ENCODE measurements at regions not wholly inside any gene's neighbourhood (a gene's known extent, or its start where the extent isn't known, plus 50 kb on each side); places are given as distances from the start of the nearest gene placed in this dataset.
A peak's percentile ranks its signal among the peaks of the same experiment; 100 is the strongest.
"Not testable (repeated sequence)": the region's sequence is repeated elsewhere in the genome, so short reads cannot be mapped to it uniquely, and the experiment has no call there.

DNA sequence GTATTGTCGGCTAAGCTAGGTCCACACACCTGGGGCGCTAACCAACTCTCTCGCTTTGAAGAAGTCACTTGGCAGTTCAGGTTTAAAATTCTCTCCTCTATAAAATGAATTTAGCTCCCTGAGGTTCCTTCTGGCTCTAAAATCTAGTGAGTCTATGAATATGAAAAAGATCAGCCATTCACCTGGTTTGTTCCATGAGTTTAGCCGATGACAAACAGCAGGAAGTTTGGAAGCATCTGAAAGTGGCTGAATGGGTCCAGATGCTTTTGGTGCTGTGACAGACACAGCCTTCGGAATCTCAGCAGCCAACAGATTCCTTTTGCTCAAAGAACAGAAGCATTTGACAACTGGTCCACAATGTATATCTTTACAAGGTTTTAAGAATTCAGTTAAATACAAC, 73.4 kb upstream of the FOXN3 start:
- DNase-seq (ENCODE audit: low spot score): no peak

DNA sequence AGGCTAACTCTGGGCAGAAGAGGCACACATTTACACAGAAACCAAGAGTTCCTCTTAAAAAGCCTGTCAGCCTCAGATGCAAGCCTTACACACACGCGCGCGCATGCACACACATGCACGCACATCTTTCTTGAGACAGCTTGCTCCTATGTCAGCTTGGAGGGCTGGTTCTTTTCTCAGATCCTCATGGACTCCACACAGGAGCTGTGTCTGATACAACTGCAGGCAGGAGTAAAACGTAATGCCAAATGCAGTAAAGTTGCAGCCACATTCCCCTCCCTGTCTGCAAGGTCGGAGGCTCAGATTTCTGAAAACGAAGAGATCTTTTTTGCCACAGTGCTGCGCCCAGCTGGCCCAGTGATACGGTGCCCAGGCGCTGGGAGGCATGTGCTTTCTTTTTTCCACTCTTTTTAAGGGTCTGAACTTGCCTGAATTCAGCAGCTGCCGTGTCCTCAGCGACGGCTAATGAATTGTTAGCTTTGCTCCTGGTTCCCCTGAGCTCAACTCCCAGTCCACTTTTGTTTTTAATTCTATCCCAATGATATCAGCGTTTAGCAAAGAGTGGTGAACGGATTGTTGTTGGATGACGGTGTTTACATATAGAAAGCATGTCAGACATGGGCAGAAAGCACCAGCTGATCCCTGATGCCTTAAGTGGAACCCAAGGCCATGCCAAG, 72.9 kb upstream of the FOXN3 start:
- DNase-seq (ENCODE audit: low spot score): peak; percentile 67

DNA sequence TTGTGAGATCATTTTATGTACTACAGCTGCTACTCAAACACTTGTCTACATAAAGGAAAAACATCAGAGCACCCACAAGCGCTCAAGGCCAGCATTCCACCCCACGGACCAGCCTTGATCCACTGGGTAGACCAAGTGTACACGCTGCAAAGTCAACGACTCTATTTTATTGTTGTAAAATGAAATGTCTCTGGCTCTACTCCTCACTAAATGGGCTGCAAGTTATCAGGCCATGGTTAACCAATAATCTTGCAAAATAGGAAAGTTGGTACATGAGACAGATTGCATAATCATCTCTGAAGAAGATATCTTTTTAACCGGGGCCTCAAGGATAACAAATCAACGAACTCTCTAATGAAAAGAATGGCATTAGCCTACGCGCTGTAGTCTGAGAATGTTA, 69.9 kb upstream of the FOXN3 start:
- no peak for DNase-seq (ENCODE audit: low spot score)

DNA sequence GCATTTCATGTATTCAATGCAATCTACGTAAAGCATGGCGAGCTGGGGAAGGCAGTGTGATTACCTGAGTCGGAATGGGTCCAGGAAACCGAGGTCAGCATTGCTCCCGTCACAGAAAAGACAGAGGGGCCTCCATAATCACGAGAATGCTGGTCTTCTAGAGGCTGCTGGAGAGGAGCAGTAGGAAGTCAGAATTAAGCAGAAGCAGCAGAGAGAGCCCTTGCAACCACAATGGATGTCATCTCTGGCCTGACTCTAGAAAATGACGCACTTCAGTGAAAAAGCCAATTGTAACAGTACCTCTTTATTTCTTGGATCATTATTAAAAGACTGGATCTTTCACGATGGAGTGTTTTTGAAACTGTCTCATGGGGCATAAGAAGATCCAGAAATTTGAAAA, 69.5 kb upstream of the FOXN3 start:
- DNase-seq (ENCODE audit: low spot score): no peak

DNA sequence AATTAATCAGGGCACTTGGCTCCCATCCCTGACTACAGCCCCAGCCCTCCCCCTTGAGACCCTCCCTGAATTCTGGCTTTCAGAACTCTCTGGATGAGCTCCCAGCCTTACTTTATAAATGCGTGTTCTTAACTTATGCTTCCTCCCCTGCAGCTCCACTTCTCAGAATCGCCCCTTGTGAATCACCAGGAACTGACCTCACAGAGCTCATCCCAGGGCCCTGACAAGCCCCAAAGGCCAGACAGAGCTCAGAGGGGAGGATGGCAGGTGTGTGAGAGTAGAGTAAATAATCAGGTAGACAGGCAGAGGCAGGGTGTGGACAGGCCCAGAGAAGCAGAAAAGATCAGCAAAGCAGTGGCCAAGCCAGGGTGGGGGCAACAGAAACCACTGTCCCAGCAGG, 68.2 kb upstream of the FOXN3 start:
- no peak for DNase-seq (ENCODE audit: low spot score)

DNA sequence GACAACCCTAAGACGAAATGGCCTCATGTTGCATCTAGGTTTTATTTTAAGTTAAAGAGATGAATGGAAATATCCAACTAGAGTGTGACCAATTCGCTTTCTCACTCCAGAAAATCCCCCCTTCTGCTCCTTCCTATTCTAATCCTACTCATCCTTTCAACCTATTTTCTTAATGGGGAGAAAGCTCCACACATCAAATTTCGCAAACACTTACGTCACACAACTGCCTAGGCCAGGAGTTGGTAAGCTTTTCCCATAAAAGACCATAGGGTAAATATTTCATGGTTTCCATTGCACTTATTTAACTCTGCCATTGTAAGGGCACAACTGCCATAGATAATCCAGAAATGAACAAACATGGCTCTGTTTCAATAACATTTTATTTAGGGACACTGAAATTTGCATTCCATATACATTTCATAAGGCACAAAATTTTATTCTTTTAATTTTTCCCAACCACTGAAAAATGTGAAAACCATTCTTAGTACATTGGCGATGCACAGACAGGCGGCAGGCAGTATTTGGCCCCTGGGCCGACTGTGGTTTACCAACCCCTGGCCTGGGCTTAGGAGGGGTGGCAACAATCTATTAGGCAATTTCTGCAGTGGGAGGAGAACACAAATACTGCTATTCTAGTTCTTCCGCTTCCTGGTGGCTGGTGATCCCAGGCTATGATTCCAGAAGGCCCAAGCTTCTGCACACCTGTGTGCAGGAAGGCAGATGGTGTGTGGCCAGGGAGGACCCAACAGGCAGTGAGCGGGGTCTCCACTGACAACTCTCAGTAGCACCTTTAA, 67.2 kb upstream of the FOXN3 start:
- DNase-seq (ENCODE audit: low spot score): no peak

DNA sequence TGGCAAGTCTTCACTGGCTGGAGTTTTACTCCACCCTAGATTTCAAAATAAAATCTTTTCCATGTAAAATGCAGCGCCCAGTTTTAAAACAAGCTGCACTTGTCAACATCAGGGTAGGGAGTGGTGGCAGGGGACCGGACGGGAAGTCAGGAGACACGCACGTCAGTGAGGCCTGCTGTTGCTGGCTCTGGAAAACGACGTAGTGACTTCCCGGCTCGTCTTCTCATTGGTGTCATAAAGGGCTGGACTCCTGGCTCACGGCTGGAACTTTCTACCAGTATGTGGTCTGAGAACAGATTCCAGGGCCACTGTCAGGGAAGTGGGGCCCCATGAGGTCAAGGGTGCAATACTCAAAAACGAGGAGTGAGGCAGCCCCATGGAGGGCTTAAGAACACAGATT, 64.2 kb upstream of the FOXN3 start:
- DNase-seq (ENCODE audit: low spot score): no peak

DNA sequence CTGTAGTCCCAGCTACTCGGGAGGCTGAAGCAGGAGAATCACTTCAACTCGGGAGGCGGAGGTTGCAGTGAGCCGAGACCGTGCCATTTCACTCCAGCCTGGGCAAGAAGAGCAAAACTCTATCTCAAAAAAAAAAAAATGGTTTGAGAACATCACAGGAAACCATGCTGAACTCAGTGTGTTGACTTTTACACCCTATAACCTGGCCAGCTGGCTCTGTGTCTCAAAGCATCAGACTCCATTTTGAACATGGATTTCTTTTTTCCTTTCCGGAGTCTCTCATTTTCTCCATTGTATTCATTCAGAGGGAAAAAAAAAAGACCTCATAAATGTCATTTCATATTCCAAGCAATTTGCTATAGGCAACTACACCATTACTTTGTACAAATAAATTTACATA, 63.2 kb upstream of the FOXN3 start:
- DNase-seq (ENCODE audit: low spot score): no peak

DNA sequence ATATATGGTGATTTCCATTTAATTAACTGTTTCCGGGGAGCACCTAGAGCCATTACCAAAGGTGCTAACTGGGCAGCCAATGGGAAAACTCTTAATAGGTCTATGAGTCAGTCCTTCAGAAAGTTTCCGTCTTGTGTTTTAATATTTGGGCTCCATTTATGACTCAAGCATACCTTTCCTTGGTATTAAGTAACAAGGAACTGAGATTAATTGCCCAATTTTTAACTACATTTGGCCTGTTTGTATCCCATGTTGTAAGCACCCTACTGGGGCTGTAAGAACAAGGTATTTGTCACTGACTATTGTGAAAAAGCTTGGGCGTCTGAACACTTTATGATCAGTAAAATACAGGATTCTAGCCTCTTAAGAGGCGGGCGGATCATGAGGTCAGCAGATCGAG, 62.8 kb upstream of the FOXN3 start:
- no peak for DNase-seq (ENCODE audit: low spot score)

DNA sequence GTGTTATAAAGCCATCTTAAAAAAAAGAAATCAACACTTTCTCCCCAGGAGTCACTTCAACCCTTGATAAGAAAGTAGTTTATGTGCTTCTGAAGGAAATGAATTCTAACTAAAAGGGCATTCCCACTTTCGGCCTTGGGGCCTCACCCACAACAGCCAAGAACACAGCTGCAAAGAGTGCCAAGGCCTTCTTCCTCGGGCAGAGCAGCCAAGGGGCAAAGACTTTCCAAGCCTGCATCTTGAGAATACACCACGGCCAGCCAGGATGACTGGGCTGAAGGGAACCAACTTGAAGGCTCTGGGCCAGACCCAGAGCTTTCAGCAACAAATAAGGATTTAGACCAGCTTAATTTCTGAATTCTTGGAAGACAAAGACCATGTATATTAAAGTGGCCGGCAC, 60.4 kb upstream of the FOXN3 start:
- DNase-seq (ENCODE audit: low spot score): peak; percentile 65

DNA sequence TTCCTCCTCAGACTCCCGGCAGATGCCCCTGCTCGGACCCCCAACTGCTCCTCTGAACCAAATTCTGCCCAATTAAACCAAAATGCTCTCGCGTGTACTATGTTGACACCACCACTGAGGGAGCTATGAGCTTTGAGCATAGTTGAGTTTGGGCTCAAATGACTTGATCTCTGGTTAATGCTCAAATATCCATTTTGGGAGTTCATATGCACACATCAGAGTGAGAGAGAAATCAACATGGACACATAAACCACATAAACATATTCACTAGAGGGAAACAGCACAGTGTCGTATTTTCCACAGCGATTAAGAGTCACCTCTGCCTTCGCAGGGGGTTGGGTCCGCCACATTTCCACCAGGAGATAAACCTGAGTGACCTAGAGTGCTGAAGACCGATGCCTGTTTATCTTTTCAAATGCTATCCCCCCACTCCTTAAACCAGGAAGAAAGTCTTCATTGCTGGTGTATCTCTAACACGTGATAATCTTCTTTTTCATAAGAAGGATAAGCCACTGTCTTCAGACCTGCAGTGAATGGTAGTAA, 59.4 kb upstream of the FOXN3 start:
- DNase-seq (ENCODE audit: low spot score): no peak

DNA sequence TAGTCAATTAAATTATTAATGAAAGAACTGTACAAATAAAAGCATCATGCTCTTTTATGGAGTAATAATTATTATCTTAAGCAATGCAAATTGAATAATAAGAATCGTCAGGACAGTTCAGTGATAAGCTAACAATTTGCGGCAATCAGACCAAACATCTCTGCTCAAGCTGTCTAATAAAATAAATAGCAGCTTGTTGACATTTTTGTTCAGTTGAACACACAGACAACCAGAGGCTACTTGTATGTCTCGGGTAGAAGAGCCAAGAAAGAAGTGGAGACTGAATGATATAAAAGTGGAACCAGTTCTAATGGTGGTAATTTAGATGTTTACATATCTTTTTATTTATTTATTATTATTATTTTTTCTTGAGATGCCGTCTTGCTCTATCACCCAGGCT, 57.4 kb upstream of the FOXN3 start:
- no peak for DNase-seq (ENCODE audit: low spot score)

DNA sequence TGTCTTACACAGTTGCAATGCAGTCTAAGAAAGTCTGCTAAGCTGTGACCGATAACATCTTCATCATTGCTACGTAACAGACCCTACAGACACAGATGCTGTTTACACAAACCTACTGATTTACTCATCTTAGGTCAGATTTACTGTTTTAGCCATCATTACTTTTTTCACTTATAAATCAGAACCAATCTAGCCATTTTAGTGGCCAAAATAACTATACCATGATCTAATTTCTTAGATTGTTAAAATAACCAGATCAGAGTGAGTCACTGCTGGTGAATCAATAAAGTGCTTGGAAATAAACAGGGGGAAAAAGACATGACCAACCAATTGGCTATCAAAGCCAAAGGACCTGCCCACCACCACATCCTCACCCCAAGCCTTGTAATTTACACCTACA, 57.0 kb upstream of the FOXN3 start:
- DNase-seq (ENCODE audit: low spot score): no peak

DNA sequence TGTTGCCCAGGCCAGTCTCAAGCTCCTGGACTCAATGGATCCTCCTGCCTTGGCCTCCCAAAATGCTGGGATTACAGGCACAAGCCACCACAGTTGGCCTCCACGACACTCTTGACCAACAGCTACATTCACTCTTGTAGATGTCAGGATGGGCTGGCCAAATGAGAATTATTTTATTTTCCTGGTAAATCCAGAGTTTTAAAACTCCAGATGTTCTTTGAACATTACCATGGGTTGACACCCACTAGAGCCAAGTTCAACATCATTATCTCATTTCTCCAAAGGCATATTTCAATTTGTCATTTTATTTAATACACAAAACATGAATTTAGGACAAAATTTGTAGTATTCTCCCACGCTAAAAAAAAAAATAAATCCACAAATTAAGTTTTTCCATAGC, 56.5 kb upstream of the FOXN3 start:
- no peak for DNase-seq (ENCODE audit: low spot score)

DNA sequence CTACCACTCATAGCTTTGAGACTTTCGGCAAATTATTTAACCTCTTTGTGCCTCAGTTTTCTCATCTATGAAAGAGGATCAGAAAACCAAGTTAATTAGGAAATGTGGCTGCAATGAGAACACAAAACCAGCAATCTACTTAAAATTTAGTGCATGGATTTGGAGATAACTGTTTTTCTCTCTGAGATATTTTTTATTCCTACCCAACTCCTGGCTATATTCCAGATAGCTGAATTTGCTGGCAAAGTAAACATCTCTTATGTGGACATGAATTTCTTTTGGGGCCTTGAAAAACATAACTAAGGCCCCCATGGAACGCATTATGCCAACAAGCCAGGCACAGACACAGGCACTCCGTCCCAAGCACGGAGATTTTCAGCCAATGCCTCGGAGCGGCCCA, 53.4 kb upstream of the FOXN3 start:
- no peak for DNase-seq (ENCODE audit: low spot score)

DNA sequence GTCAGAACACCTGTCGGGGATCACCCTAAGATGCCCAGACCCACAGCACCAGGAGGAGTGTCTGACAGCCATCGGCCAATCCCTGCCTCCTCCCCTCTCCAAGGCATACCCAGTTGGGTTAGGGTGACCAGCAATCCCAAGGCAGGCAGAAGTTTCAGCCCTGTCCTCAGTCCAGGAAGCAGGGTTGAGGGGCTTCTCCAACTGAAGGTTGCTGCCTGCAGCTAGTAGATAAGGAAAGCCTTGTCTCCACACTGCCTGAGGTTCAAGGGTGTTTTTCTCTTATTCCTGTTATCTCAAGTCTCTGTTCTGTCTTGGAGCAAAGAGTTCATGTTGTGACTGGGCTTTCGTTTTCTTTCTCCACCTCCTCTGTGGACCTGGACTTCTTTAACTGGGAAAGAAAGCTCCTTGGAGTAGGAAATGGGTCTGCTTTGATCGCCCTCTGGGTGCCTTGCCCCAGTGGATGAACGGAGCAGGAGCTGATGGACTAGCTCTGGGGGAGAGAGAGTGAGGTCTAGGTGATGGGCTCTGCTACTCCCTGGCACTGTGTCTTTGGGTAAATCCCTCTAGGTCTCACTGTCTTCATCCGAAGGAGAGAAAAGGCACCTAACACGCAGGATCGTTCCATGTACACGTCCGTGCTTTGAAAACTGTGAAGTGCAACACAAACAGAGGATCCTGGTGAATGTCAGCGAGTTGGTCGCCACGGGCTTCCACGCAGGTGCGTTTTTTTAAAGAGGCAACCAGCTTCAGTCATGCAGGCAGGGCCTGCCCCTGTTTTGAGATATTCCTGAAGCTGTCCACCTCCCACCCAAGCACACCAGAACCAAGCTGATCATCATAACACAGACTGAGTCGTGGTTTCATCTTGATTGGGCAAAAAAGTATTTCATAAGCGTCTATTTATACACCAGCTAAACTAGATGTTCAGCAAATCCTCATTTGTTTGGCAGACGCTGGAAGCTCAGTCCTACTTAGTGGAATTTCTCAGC, 52.5 kb upstream of the FOXN3 start:
- DNase-seq (ENCODE audit: low spot score): peak; percentile 52

DNA sequence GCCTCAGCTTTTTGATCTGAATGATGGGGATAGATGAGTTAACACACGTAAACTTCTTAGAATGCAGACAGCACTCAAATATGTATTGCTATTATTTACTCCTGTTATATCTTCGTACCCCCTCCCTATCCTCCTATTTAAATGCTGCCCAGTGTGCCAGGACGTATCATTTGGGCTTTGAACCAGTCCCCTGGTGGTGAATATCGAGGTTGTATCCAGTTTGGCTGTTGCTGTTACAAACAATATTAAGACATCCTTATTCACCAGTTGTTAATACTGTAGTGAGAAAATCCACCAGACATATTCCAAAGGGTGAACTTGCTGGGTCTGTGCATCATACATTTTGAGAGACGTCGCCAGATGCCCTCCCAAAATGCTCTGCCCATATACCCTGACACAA, 51.5 kb upstream of the FOXN3 start:
- DNase-seq (ENCODE audit: low spot score): no peak

DNA sequence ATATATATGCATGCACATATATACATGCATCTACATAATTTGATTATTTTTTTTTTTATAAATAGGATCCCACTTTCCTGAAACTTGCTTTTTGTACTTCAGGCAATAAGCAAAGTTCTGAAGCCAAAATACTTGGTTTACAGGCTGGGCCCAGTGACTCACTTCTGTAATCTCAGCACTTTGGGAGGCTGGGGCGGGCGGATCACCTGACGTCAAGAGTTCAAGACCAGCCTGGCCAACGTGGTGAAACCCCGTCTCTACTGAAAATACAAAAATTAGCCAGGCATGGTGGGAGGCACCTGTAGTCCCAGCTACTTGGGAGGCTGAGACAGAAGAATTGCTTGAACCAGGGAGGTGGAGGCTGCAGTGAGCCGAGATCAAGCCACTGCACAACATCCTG, 51.0 kb upstream of the FOXN3 start:
- not testable (repeated sequence) for DNase-seq (ENCODE audit: low spot score)

DNA sequence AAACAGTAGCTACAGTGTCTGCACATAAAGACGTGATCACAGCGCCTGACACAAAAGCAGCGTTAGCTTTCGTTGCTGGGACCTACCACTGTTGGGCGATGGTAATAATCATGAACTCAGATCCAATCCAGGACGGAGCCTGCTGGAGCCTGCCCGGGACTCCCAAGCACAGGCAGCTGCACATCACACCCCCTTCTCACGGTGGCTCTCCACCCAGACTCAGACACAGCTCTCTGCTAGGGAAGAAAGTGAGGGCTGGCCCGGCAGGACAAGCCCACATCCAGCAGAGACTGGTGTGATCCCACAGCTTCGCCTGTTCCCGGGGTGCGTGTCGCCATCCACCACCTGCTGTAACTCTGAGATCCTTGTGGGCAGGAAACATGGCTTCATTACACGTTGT, 49.9 kb upstream of the FOXN3 start:
- DNase-seq (ENCODE audit: low spot score): peak; percentile 19

Measured in Ammon's horn (tissue), 1 donor.